ENCODE measurements at regions not wholly inside any gene's neighbourhood (a gene's known extent, or its start where the extent isn't known, plus 50 kb on each side); places are given as distances from the start of the nearest gene placed in this dataset.
A peak's percentile ranks its signal among the peaks of the same experiment; 100 is the strongest.

DNA sequence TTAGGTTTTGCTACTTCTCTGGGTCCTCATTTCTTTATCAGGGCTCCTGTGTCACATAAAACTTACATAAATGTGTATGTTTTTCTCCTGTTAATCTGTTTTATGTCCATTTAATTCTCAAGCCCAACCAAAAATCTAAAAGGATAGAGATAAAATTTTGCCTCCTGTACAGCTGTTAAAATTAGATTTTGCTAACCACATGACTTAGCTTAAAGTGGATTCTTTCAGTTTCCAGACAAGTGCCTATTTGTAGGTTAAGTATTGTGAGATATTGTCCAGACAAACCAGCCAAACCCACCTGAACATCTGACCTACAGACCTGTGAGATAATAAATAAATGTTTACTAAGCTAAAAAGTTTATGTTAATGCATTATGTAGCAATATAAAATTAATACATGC lies 465.5 kb downstream of the SI start:
- Mint-ChIP-seq H3K27me3 (no peaks in the 10 kb centered on the region), H3K27ac (no peak overlapping the region), H3K4me3 (no peak overlapping the region), H3K4me1 (ENCODE audit: low read depth in 2 of 2) (no peaks in the 10 kb centered on the region), H3K9me3 (peaks cover 2% of the 10 kb centered on the region), H3K36me3 (no peaks in the 10 kb centered on the region)
- ATAC-seq: no peak
- DNase-seq (ENCODE audit: low spot score): no peak

DNA sequence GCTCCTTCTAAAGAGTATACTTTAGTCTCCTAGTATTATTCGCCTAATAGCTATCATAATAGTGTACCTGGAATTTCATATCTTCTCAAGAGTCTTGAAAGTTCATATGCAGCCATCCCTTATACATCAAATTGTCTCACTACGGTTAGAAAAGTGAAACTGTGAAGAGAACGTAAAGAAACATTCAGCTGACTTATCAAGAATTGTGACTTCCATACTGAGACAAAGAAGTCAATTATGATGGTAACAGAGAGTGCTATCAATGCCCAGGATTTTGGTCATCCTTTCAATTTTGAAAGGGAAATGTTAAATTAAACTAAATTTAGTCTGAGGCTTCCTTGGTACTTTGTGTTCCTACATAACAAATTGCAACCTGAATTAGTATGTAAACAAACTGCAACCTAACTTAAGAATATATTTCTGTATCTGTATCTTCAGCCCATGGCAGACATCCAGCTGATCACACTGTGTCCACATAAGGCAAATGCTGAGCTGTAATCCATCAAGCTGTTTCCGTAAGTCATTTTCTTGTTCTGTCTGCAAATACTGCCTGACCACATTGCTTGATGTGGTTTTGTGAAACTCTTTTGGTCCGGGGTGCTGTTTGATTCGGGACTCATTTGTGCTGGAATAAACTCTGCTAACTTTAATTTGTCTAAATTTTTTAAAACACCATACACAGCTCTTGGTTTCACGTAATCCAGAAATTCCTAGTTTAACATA lies 469.6 kb downstream of the SI start:
- no peaks in the 10 kb centered on the region for H3K36me3 Mint-ChIP-seq
- H3K4me3 Mint-ChIP-seq: no peak overlapping the region
- H3K9me3 Mint-ChIP-seq: peaks cover 2% of the 10 kb centered on the region
- ATAC-seq: no peak
- no peaks in the 10 kb centered on the region for H3K4me1 Mint-ChIP-seq (ENCODE audit: low read depth in 2 of 2)
- no peaks in the 10 kb centered on the region for H3K27me3 Mint-ChIP-seq
- H3K27ac Mint-ChIP-seq: no peak overlapping the region
- DNase-seq (ENCODE audit: low spot score): no peak

DNA sequence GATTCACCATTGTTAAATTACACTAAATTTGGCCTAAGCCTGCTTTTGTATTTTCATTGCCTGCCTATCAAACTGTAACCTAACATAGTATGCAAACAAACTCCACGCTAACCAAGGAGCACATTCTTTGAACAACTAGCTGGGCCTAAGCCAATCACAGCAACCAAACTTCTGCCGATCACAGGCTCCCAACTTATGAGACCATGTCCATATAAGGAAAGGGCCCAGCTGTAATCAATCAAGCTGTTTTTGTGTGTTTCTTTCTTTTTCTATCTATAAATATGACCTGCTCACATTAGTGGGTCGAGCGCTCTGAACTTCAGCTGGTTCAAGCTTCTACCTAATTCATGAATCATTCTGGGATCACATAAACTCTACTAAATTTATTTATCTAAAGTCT lies 473.6 kb downstream of the SI start:
- Mint-ChIP-seq H3K27ac (no peak overlapping the region), H3K27me3 (no peaks in the 10 kb centered on the region), H3K4me1 (ENCODE audit: low read depth in 2 of 2) (no peaks in the 10 kb centered on the region), H3K36me3 (no peaks in the 10 kb centered on the region), H3K4me3 (no peak overlapping the region), H3K9me3 (peaks cover 2% of the 10 kb centered on the region)
- DNase-seq (ENCODE audit: low spot score): no peak
- no peak for ATAC-seq

DNA sequence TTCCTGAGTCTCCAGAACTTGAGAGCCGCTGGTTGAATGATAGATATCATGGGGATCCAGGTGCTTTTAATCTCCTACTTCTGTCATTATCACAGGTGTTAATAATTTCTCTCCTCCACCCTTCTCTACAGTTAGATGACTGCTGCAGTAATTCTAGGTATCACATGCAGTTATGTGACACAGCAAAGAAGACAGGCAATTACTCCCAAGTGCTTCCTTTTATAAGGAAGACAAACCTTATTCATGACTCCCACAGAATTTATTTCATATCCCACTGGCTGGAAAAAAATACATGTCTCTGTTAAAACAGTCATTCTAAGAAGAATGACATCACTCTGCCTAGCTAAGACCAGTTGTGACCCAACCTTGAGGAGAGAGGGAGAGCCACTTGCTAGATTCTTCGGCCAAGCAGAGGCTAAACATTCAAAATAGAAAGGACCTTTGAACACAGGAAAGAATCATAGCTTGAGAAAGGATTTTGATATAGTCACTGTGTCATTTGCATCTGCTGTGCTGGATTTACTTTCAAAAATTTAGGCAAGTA lies 500.6 kb downstream of the SI start:
- no peaks in the 10 kb centered on the region for H3K27me3 Mint-ChIP-seq
- H3K27ac Mint-ChIP-seq: no peak overlapping the region
- peaks cover 7% of the 10 kb centered on the region for H3K9me3 Mint-ChIP-seq
- H3K36me3 Mint-ChIP-seq: no peaks in the 10 kb centered on the region
- no peak overlapping the region for H3K4me3 Mint-ChIP-seq
- no peak for ATAC-seq
- no peak for DNase-seq (ENCODE audit: low spot score)
- no peaks in the 10 kb centered on the region for H3K4me1 Mint-ChIP-seq (ENCODE audit: low read depth in 2 of 2)

DNA sequence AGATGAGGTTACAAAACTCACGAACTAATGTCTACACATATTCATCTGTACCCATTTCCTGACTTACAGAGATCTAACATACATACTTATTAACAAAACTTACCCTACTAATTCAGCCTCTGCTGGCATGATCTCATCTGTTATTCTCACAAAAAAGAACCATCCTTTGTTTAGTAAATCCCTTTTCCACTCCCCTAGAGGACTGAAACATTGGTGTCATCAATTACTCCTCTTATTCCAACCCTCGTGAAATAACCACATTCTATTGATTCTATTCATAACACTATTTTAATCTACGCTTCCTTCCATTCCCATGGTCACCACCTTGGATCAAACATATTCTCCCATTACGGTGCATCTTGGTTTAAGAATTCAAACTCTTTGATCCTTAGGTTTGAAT lies 505.9 kb downstream of the SI start:
- Mint-ChIP-seq H3K4me3 (no peak overlapping the region), H3K9me3 (peaks cover 12% of the 10 kb centered on the region), H3K36me3 (peaks cover 5% of the 10 kb centered on the region), H3K27me3 (no peaks in the 10 kb centered on the region), H3K27ac (no peak overlapping the region), H3K4me1 (ENCODE audit: low read depth in 2 of 2) (no peaks in the 10 kb centered on the region)
- DNase-seq (ENCODE audit: low spot score): no peak
- ATAC-seq: no peak

DNA sequence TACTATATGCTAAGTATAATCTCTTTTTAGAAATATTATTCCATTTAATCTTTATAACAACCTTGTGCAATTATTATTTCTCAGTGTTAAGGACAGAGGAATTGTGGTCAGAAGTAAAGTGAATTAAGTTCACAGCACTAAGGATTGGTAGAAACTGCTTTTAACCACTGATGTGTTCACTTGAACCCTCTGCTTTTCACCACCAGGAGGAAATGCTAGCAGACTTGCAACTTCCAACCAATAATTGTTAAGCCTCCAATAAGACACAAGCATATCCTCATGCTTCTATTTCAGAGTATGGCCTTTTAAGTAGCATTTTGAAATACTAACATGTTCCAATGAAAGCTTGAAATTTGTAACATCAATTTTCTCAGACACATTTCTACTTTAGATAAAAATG lies 527.4 kb downstream of the SI start:
- H3K4me3 Mint-ChIP-seq: no peak overlapping the region
- peaks cover 10% of the 10 kb centered on the region for H3K36me3 Mint-ChIP-seq
- H3K27me3 Mint-ChIP-seq: no peaks in the 10 kb centered on the region
- no peaks in the 10 kb centered on the region for H3K4me1 Mint-ChIP-seq (ENCODE audit: low read depth in 2 of 2)
- H3K9me3 Mint-ChIP-seq: peaks cover 17% of the 10 kb centered on the region
- H3K27ac Mint-ChIP-seq: no peak overlapping the region
- DNase-seq (ENCODE audit: low spot score) (no peak), ATAC-seq (no peak)

DNA sequence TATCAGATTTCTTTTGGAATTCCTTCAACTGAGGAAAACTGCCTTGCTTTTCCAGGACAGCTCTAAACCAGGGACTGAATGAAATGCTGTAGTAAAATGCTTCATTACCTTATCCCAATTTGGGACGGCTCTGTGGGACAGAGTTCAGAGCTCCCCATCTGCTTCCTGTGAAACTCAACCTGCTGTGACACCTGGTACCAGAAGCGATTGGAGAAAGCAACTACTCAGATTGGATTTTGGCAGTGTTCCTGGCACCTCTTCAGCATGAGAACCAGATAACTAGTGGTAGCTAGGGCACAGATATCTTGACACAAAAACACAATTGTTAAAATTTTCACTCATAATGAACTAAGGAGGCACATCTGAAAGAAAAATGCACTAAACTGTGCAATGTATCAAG lies 539.1 kb downstream of the SI start:
- H3K9me3 Mint-ChIP-seq: peaks cover 16% of the 10 kb centered on the region
- H3K4me1 Mint-ChIP-seq (ENCODE audit: low read depth in 2 of 2): no peaks in the 10 kb centered on the region
- no peaks in the 10 kb centered on the region for H3K36me3 Mint-ChIP-seq
- H3K27ac Mint-ChIP-seq: no peak overlapping the region
- ATAC-seq: no peak
- no peak for DNase-seq (ENCODE audit: low spot score)
- no peak overlapping the region for H3K4me3 Mint-ChIP-seq
- no peaks in the 10 kb centered on the region for H3K27me3 Mint-ChIP-seq

DNA sequence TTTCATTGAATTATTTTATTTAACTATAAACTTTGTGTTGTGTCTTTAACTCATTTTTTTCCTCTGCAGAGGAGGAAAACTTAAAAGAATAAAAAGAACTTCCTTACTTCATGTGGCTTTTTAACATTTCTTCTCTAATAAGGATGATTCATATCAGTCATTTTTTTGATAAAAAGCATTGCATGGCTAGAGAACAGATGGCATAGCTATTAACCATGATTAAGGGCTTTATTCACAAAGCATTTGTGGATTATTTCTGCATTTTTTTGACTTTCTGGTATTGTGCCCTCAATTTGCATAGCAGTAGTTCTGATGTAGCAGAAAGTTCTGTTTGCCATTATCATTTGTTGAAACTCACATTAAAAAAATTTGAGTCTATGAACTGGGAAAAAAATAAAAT lies 540.8 kb downstream of the SI start:
- Mint-ChIP-seq H3K27me3 (no peaks in the 10 kb centered on the region), H3K36me3 (no peaks in the 10 kb centered on the region)
- no peak for DNase-seq (ENCODE audit: low spot score)

DNA sequence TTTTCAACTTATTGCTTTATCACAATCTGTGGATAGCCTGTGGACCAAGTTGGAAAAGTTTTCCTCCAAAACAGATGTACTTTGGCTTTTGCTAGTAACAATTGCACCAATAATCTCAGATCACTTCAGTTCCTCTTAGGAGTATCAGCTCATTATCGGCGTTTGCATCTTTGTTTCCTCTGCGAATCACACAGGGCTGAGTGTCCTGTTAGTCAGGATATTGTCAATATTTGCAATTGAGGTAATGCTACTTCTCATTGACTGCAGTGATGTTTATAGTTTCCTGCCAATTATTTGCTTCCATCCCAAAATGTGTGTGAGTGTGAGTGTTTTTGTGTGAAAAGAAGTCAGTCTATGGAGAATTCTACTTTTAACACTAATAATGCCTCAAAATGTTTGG lies 545.0 kb downstream of the SI start:
- no peak for ATAC-seq
- H3K27ac Mint-ChIP-seq: no peak overlapping the region
- DNase-seq (ENCODE audit: low spot score): no peak
- no peaks in the 10 kb centered on the region for H3K36me3 Mint-ChIP-seq
- no peak overlapping the region for H3K4me3 Mint-ChIP-seq
- H3K4me1 Mint-ChIP-seq (ENCODE audit: low read depth in 2 of 2): no peaks in the 10 kb centered on the region
- peaks cover 14% of the 10 kb centered on the region for H3K9me3 Mint-ChIP-seq
- H3K27me3 Mint-ChIP-seq: no peaks in the 10 kb centered on the region

More for the DNA sequence above, 540.8 kb downstream of the SI start:
- no peak overlapping the region for H3K27ac Mint-ChIP-seq
- ATAC-seq: no peak
- H3K4me3 Mint-ChIP-seq: no peak overlapping the region
- H3K9me3 Mint-ChIP-seq: peaks cover 11% of the 10 kb centered on the region
- no peaks in the 10 kb centered on the region for H3K4me1 Mint-ChIP-seq (ENCODE audit: low read depth in 2 of 2)

DNA sequence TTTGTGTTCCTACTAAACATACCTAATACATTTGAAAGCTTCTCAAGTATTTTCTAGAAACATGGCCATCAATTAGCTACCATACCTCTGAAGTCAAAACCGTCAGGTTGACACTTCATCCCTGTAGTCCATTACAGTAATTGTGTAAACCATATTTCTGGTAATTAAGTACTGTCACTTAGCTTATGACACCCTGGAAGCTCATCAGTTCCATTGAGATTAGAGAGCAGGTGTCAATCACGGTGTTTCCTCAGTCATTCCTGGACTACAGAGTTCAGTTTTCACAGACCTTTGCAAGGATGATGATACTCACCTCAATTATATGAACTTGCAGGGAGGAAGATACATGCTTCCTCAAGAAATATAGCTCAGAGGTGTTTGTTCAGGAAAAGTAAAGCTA lies 552.0 kb downstream of the SI start:
- H3K9me3 Mint-ChIP-seq: peaks cover 19% of the 10 kb centered on the region
- H3K27me3 Mint-ChIP-seq: no peaks in the 10 kb centered on the region
- no peak overlapping the region for H3K27ac Mint-ChIP-seq
- H3K36me3 Mint-ChIP-seq: peaks cover 5% of the 10 kb centered on the region
- H3K4me1 Mint-ChIP-seq (ENCODE audit: low read depth in 2 of 2): no peaks in the 10 kb centered on the region
- no peak for DNase-seq (ENCODE audit: low spot score)
- no peak overlapping the region for H3K4me3 Mint-ChIP-seq
- ATAC-seq: no peak

DNA sequence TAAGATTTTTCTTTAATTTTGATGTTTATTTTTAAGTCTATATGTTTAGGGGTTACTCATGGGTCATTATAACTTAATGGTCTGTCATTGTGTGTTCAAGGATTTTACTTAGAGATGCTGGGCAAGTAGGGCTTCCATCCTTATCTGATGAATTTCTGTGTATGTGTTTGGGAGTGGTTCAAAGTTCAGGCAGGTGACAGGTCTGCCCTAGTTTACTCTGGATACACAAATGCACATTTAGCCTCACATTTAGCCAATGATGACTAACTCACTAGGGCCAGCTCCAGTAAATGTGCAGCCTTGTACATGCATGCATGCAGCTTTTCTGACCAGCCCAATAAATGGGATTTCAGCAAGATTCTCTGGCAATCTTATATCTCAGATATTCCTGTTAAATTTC lies 554.1 kb downstream of the SI start:
- Mint-ChIP-seq H3K4me3 (no peak overlapping the region), H3K9me3 (peaks cover 13% of the 10 kb centered on the region), H3K36me3 (peaks cover 5% of the 10 kb centered on the region), H3K27ac (no peak overlapping the region), H3K4me1 (ENCODE audit: low read depth in 2 of 2) (no peaks in the 10 kb centered on the region), H3K27me3 (no peaks in the 10 kb centered on the region)
- ATAC-seq (no peak), DNase-seq (ENCODE audit: low spot score) (no peak)

DNA sequence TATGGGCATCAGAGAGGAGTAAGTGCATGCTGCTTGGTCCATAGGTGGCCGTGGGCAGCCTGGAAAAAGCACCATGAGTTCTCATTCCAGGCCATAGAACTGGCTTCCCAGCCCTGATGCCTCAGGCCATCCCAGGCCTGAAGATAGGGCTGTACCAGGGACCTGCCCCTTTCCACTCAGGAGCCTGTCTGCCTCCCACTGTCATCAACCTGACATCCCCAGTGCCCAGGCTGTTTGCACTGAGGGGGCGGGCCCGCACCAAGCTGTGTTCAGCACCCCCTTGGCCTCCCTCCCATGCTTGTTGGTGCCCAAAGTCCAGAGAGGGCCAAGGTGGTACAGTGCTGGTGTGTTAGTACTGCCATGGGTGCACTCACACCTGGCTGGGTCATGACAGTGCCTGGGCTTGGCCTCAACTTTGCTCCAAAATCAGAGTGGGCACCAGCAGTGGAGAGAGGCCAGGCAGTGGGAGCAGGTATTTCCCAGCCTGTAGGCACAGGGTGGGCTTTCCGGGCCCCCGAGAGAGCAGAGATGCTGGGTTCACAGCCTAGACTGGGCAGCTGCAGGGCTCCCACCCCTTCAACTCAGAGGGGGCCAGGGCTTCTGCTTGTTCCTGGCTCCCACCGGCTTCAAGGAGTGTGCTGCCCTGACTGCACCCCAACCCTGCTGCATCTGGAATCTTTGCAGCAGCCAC lies 556.1 kb downstream of the SI start:
- ATAC-seq: peak; percentile 24 to 28
- Mint-ChIP-seq H3K36me3 (peaks cover 9% of the 10 kb centered on the region), H3K27ac (no peak overlapping the region), H3K9me3 (peaks cover 15% of the 10 kb centered on the region), H3K27me3 (no peaks in the 10 kb centered on the region), H3K4me3 (no peak overlapping the region), H3K4me1 (ENCODE audit: low read depth in 2 of 2) (no peaks in the 10 kb centered on the region)
- DNase-seq (ENCODE audit: low spot score): no peak

DNA sequence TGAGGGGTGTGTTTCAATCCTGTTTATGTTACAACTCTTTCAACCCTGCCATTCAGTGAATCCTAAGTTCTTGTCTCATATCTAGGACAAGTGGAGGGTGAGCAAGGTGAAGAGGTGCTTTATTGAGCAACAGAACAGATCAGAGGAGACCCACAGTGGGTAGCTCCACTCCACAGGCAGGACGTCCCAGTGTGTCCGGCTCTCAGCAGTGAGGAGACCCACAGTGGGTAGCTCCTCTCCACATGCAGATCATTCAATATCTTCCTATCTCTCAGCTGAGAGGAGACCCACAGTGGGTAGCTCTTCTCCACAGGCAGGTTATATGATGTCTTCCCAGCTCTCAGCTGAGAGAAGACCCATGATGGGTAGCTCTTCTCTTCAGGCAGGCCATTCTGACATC lies 556.7 kb downstream of the SI start:
- Mint-ChIP-seq H3K4me3 (no peak overlapping the region), H3K9me3 (peaks cover 15% of the 10 kb centered on the region), H3K27me3 (no peaks in the 10 kb centered on the region), H3K4me1 (ENCODE audit: low read depth in 2 of 2) (no peaks in the 10 kb centered on the region), H3K27ac (no peak overlapping the region), H3K36me3 (peaks cover 9% of the 10 kb centered on the region)
- no peak for ATAC-seq
- no peak for DNase-seq (ENCODE audit: low spot score)

DNA sequence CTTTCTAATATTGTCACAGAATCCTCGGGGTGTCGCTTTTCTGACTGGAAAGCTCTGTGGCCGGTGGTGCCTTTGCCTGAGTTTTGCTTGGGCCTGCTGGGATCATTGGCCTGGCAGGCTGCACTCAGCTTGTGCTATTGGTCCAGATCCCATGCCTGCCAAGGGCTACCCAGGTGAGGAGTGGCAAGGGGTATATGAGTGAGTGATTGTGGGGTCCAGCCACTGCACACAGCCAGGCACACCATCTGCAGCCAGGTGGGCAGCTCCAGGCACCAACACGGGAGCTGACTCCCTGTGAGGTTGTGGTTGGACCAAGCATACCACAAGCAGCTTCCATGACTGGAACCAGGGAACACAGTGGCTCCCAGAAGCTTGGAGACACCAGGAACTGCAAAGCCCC lies 557.2 kb downstream of the SI start:
- H3K4me1 Mint-ChIP-seq (ENCODE audit: low read depth in 2 of 2): no peaks in the 10 kb centered on the region
- H3K27ac Mint-ChIP-seq: no peak overlapping the region
- no peaks in the 10 kb centered on the region for H3K27me3 Mint-ChIP-seq
- H3K36me3 Mint-ChIP-seq: peaks cover 9% of the 10 kb centered on the region
- H3K9me3 Mint-ChIP-seq: peaks cover 15% of the 10 kb centered on the region
- DNase-seq (ENCODE audit: low spot score) (no peak), ATAC-seq (no peak)
- H3K4me3 Mint-ChIP-seq: no peak overlapping the region

Measured in natural killer cell treated with Interleukin-12 subunit alpha and Interleukin-12 subunit beta and Interleukin-15 and Interleukin-18, amount 100 ng/mL, for 72 hours (primary cell).